Lung (tissue), 11 donors: ENCODE measurements at regions not wholly inside any gene's neighbourhood (a gene's known extent, or its start where the extent isn't known, plus 50 kb on each side); places are given as distances from the start of the nearest gene placed in this dataset.
"Not testable (repeated sequence)": the region's sequence is repeated elsewhere in the genome, so short reads cannot be mapped to it uniquely, and the experiment has no call there.

Experiments
- ATAC-seq: fragments of 200-7000 bp; cut with Tn5 transposase; one replicate; pipeline ENCODE4 v1.9.1; 2020; ENCODE audit warnings: moderate number of reproducible peaks; ENCODE audit not compliant: insufficient read depth, low FRiP score
- DNase-seq, 3 donors: peaks; one replicate each; pipeline ENCODE4 v3.0.0-alpha.2; 2013 to 2017
- H3K27ac ChIP-seq, 2 donors: one replicate each; pipeline ENCODE4 v1.5.1; 2013; ENCODE audit warnings: mild to moderate bottlenecking in 2 of 2, moderate library complexity in 2 of 2, control low read depth in 1 of 2, inconsistent platforms in 1 of 2, low read depth in 1 of 2, low read length in 1 of 2
- H3K27me3 ChIP-seq, 3 donors: one replicate each; pipeline ENCODE4 v1.5.1; 2013; ENCODE audit warnings: low read length in 2 of 3; ENCODE audit not compliant: control insufficient read depth in 3 of 3, insufficient read depth in 3 of 3
- H3K36me3 ChIP-seq, 4 donors: one replicate each; pipeline ENCODE4 v1.5.1; 2013; ENCODE audit warnings: low read length in 4 of 4, mild to moderate bottlenecking in 1 of 4, moderate library complexity in 1 of 4; ENCODE audit not compliant: control insufficient read depth in 4 of 4, insufficient read depth in 4 of 4
- H3K4me1 ChIP-seq, 5 donors: one replicate each; pipeline ENCODE4 v1.5.1; 2013; ENCODE audit warnings: low read length in 5 of 5, mild to moderate bottlenecking in 2 of 5, moderate library complexity in 1 of 5; ENCODE audit not compliant: control insufficient read depth in 5 of 5, insufficient read depth in 5 of 5
- H3K4me3 ChIP-seq: one replicate; pipeline ENCODE4 v1.5.1; 2013; ENCODE audit warnings: mild to moderate bottlenecking, control low read depth, moderate library complexity
- H3K9ac ChIP-seq, 2 donors: one replicate each; pipeline ENCODE4 v1.5.1; 2013; ENCODE audit warnings: low read length in 2 of 2, control low read depth in 1 of 2; ENCODE audit not compliant: insufficient read depth in 1 of 2
- H3K9me3 ChIP-seq, 4 donors: one replicate each; pipeline ENCODE4 v1.5.1; 2013; ENCODE audit warnings: low read length in 3 of 4, mild to moderate bottlenecking in 1 of 4, moderate library complexity in 1 of 4; ENCODE audit not compliant: control insufficient read depth in 4 of 4, insufficient read depth in 3 of 4
- whole genome bisulfite sequencing, 2 donors: extraction: QIAGEN DNeasy Blood & Tissue Kit; methylation state at CpG; one replicate each; pipeline ENCODE4 v1.1.7; 2013; 5-methylcytosine and 5-hydroxymethylcytosine counted together
- TF ChIP-seq, protein P1 (sequence below): IDR thresholded peaks from 2 replicates; pipeline ENCODE4 v1.5.1; 2012; ENCODE audit warnings: mild to moderate bottlenecking; ENCODE audit errors: control extremely low read depth, extremely low read depth
- donor health status: control.
- donor health status: control.
- donor health status: Bipolar disorder and iron deficiency.
- donor health status: healthy.
- donor health status: DM: yes; HTN: yes; CAD: no.

DNA sequence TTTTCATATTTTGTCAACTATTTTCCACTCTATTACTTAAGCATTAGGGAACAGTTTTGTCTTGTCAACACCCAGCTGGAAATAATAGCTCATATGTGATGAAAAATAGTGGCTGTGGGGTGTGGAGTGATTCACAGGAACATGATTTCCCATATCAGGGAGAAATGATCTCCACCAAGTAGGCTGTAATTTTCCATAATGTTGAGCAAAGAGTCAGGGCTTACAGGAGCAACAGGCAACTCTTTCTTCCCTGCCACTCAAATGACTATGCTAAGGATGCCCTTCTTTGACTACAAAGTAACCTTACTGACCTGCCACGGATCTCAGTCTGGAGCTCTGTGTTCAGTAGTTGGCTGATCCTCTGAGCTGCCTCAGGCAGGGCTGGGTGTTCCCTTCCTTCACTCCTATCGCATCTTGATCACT is 90.0 kb upstream of the GATB start:
- TF ChIP-seq, protein P1, sequence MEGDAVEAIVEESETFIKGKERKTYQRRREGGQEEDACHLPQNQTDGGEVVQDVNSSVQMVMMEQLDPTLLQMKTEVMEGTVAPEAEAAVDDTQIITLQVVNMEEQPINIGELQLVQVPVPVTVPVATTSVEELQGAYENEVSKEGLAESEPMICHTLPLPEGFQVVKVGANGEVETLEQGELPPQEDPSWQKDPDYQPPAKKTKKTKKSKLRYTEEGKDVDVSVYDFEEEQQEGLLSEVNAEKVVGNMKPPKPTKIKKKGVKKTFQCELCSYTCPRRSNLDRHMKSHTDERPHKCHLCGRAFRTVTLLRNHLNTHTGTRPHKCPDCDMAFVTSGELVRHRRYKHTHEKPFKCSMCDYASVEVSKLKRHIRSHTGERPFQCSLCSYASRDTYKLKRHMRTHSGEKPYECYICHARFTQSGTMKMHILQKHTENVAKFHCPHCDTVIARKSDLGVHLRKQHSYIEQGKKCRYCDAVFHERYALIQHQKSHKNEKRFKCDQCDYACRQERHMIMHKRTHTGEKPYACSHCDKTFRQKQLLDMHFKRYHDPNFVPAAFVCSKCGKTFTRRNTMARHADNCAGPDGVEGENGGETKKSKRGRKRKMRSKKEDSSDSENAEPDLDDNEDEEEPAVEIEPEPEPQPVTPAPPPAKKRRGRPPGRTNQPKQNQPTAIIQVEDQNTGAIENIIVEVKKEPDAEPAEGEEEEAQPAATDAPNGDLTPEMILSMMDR = no peak
- ATAC-seq = no peak
- H3K27me3 ChIP-seq = no peaks in the 10 kb centered on the region
- no peak overlapping the region for H3K9ac ChIP-seq
- no peak overlapping the region for H3K27ac ChIP-seq
- H3K4me1 ChIP-seq = no peaks in the 10 kb centered on the region
- no peaks in the 10 kb centered on the region for H3K36me3 ChIP-seq
- no peak for DNase-seq
- H3K9me3 ChIP-seq = no peaks in the 10 kb centered on the region
- WGBS, 2 donors = 72 to 87% methylated on average over 2 of the region's 2 CpGs
- H3K4me3 ChIP-seq = no peak overlapping the region

DNA sequence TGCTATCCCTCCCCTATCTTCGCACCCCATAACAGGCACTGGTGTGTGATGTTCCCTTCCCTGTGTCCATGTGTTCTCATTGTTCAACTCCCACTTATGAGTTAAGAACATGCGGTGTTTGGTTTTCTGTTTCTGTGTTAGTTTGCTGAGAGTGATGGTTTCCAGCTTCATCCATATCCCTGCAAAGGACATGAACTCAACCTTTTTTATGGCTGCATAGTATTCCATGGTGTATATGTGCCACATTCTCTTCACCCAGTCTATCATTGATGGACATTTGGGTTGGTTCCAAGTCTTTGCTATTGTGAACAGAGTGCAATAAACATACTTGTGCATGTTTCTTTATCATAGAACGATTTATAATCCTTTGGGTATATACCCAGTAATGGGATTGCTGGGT is 84.7 kb upstream of the GATB start:
- WGBS, 2 donors = 90 to 97% methylated on average over 3 of the region's 3 CpGs
- H3K36me3 ChIP-seq, DNase-seq, H3K9me3 ChIP-seq, ATAC-seq, H3K4me3 ChIP-seq, H3K9ac ChIP-seq, H3K4me1 ChIP-seq, H3K27ac ChIP-seq, H3K27me3 ChIP-seq: not testable (repeated sequence)

DNA sequence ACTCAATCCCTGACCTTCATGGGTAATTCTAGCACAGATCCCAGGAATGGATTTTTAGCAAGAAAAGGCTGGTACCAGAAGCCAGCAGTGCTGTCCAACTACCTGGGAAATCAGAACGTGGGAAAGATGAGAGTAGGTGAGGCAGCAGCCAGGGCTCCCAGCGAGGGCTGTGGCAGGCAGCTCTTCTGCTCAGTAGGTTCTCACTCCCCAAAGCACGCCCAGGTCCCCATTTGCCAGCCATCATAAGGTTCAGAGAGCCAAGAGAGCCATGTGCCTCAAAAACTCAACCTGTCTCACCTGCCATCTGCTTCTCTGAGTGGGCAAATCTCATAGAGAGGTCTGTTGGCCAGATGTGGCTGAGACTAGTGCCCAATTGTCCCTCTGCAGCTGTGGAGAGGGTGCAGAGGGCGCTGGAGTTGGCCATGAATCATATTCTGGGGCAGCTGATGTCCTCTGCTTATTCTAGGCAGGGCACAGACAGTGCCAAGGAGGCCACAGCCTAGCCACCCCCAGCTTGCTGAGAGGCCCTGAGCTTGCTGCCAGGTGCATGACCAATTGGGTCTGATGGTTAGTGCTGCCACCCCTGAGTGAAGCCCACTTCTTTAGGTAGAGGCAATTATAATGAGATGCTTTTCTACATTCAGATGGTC is 81.7 kb upstream of the GATB start:
- H3K27me3 ChIP-seq = no peaks in the 10 kb centered on the region
- no peak for ATAC-seq
- 73 to 87% methylated on average over 4 of the region's 4 CpGs for WGBS, 2 donors
- H3K9ac ChIP-seq = no peak overlapping the region
- no peak for DNase-seq
- H3K4me3 ChIP-seq = no peak overlapping the region
- TF ChIP-seq, protein P1 = no peak
- H3K9me3 ChIP-seq = no peaks in the 10 kb centered on the region
- no peak overlapping the region for H3K27ac ChIP-seq
- H3K4me1 ChIP-seq = no peaks in the 10 kb centered on the region
- no peaks in the 10 kb centered on the region for H3K36me3 ChIP-seq

DNA sequence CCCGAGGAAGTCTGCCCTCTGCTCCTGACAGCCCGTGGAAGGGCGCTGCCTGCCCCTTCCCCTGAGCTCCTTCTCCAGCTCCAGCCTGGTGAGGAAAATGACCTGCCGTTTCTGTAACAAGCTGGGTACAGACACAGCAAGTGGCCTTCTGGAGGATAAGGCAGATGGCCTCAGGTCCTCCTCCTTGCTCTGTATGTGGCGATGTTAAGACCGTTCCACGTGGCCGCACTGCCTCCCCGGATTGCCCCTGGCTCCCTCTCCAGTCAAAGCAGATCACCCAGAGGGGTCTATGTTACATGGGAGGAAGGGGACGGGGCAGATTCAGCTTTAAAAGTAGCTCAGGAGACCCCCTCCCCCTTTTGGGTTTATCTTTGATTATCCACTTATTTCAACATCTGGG is 80.3 kb upstream of the GATB start:
- no peaks in the 10 kb centered on the region for H3K36me3 ChIP-seq
- ATAC-seq (no peak), DNase-seq (no peak)
- 77 to 84% methylated on average over 10 of the region's 10 CpGs for WGBS, 2 donors
- H3K4me3 ChIP-seq = no peak overlapping the region
- no peak overlapping the region for H3K27ac ChIP-seq
- no peaks in the 10 kb centered on the region for H3K4me1 ChIP-seq
- TF ChIP-seq, protein P1 = no peak
- no peaks in the 10 kb centered on the region for H3K27me3 ChIP-seq
- no peak overlapping the region for H3K9ac ChIP-seq
- no peaks in the 10 kb centered on the region for H3K9me3 ChIP-seq
